H9 (cell line): ENCODE measurements at regions not wholly inside any gene's neighbourhood (a gene's known extent, or its start where the extent isn't known, plus 50 kb on each side); places are given as distances from the start of the nearest gene placed in this dataset.

Source experiments
- DNase-seq: peaks from one replicate; pipeline ENCODE4 v3.0.0-alpha.2; 2017
- H2AFZ ChIP-seq: one replicate; pipeline ENCODE4 v1.6.1; 2013; ENCODE audit warnings: mild to moderate bottlenecking, low read length, control low read depth, moderate library complexity
- H2AK5ac ChIP-seq: 2 replicates; pipeline ENCODE4 v1.6.1; 2013; ENCODE audit warnings: low read length, control low read depth, mixed read lengths; ENCODE audit not compliant: insufficient read length
- H2BK120ac ChIP-seq: one replicate; pipeline ENCODE4 v1.6.1; 2013; ENCODE audit warnings: low read depth, mild to moderate bottlenecking, low read length, control low read depth, inconsistent platforms; ENCODE audit not compliant: poor library complexity, severe bottlenecking
- H2BK12ac ChIP-seq: 2 replicates; pipeline ENCODE4 v1.6.1; 2013; ENCODE audit warnings: low read length, control low read depth, mixed read lengths, low read depth; ENCODE audit not compliant: insufficient read length
- H2BK15ac ChIP-seq: 2 replicates; pipeline ENCODE4 v1.6.1; 2013; ENCODE audit warnings: low read depth, low read length, control low read depth
- H2BK20ac ChIP-seq: one replicate; pipeline ENCODE4 v1.6.1; 2013; ENCODE audit warnings: low read depth, mild to moderate bottlenecking, low read length, control low read depth, inconsistent platforms; ENCODE audit not compliant: poor library complexity, severe bottlenecking
- H2BK5ac ChIP-seq: 2 replicates; pipeline ENCODE4 v1.6.1; 2013; ENCODE audit warnings: low read length, control low read depth, mixed read lengths; ENCODE audit not compliant: insufficient read length
- H3K14ac ChIP-seq: 2 replicates; pipeline ENCODE4 v1.6.1; 2013; ENCODE audit warnings: low read length, control low read depth; ENCODE audit not compliant: insufficient read depth
- H3K18ac ChIP-seq: 2 replicates; pipeline ENCODE4 v1.6.1; 2013; ENCODE audit warnings: low read depth, mild to moderate bottlenecking, mixed read lengths, low read length, control low read depth; ENCODE audit not compliant: insufficient read length
- H3K23ac ChIP-seq: 2 replicates; pipeline ENCODE4 v1.6.1; 2013; ENCODE audit warnings: low read length, control low read depth, mixed read lengths, low read depth; ENCODE audit not compliant: insufficient read length
- H3K23me2 ChIP-seq: 2 replicates; pipeline ENCODE4 v1.6.1; 2013; ENCODE audit warnings: low read depth, mild to moderate bottlenecking, mixed read lengths, low read length, control low read depth; ENCODE audit not compliant: insufficient read length, poor library complexity, severe bottlenecking
- H3K27ac ChIP-seq: 2 replicates; pipeline ENCODE4 v1.5.1; 2013; ENCODE audit warnings: low read length, control low read depth, mixed read lengths, low read depth; ENCODE audit not compliant: insufficient read length
- H3K27me3 ChIP-seq: 2 replicates; pipeline ENCODE4 v1.6.1; 2013; ENCODE audit warnings: low read length, control low read depth, inconsistent platforms; ENCODE audit not compliant: insufficient read depth
- H3K4ac ChIP-seq: 2 replicates; pipeline ENCODE4 v1.6.1; 2013; ENCODE audit warnings: low read depth, mild to moderate bottlenecking, control low read depth, inconsistent platforms, low read length, moderate library complexity
- H3K4me1 ChIP-seq: 2 replicates; pipeline ENCODE4 v1.6.1; 2013; ENCODE audit warnings: low read length, control low read depth, inconsistent platforms; ENCODE audit not compliant: insufficient read depth
- H3K4me2 ChIP-seq: 2 replicates; pipeline ENCODE4 v1.6.1; 2013; ENCODE audit warnings: low read length, control low read depth, mixed read lengths; ENCODE audit not compliant: insufficient read length, insufficient read depth
- H3K56ac ChIP-seq: 2 replicates; pipeline ENCODE4 v1.6.1; 2013; ENCODE audit warnings: low read depth, mild to moderate bottlenecking, mixed read lengths, low read length, control low read depth; ENCODE audit not compliant: insufficient read length
- H3K79me1 ChIP-seq: 2 replicates; pipeline ENCODE4 v1.6.1; 2013; ENCODE audit warnings: low read depth, mild to moderate bottlenecking, moderate library complexity, low read length, control low read depth, inconsistent platforms; ENCODE audit not compliant: insufficient read depth, poor library complexity, severe bottlenecking
- H3K79me2 ChIP-seq: 2 replicates; pipeline ENCODE4 v1.6.1; 2013; ENCODE audit warnings: low read length, control low read depth, inconsistent platforms; ENCODE audit not compliant: insufficient read depth
- H3K9ac ChIP-seq: 2 replicates; pipeline ENCODE4 v1.6.1; 2013; ENCODE audit warnings: low read length, control low read depth, mixed read lengths; ENCODE audit not compliant: insufficient read length; ENCODE audit errors: extremely low read depth
- H3K9me3 ChIP-seq: one replicate; pipeline ENCODE4 v1.6.1; 2013; ENCODE audit warnings: low read depth, low read length, inconsistent platforms; ENCODE audit not compliant: control insufficient read depth
- H3T11ph ChIP-seq: one replicate; pipeline ENCODE4 v1.6.1; 2013; ENCODE audit warnings: mild to moderate bottlenecking, low read length, control low read depth, inconsistent platforms
- H4K20me1 ChIP-seq: one replicate; pipeline ENCODE4 v1.6.1; 2013; ENCODE audit not compliant: control insufficient read depth, insufficient read length, insufficient read depth
- H4K5ac ChIP-seq: 2 replicates; pipeline ENCODE4 v1.6.1; 2013; ENCODE audit warnings: low read depth, mild to moderate bottlenecking, mixed read lengths, low read length, control low read depth; ENCODE audit not compliant: insufficient read length
- H4K8ac ChIP-seq: replicated peaks from 2 replicates; pipeline ENCODE4 v1.6.1; 2013; ENCODE audit warnings: low read length, control low read depth, mixed read lengths, low read depth; ENCODE audit not compliant: insufficient read length
- H4K91ac ChIP-seq: 2 replicates; pipeline ENCODE4 v1.6.1; 2013; ENCODE audit warnings: low read depth, mild to moderate bottlenecking, moderate library complexity, mixed read lengths, low read length, control low read depth; ENCODE audit not compliant: insufficient read length
- H3K27ac Mint-ChIP-seq, 3 experiments: 2 replicates in 2 of 3; 3 replicates in 1 of 3; pipeline ENCODE4 v1.8.0; 2020 to 2021; ENCODE audit warnings: mixed read lengths in 3 of 3, mild to moderate bottlenecking in 1 of 3, moderate library complexity in 1 of 3
- H3K27me3 Mint-ChIP-seq: 2 replicates; pipeline ENCODE4 v1.8.0; 2021; ENCODE audit warnings: low read depth, mild to moderate bottlenecking, moderate library complexity, mixed read lengths
- H3K36me3 Mint-ChIP-seq, 3 experiments: 2 replicates in 2 of 3; 3 replicates in 1 of 3; pipeline ENCODE4 v1.8.0; 2020 to 2021; ENCODE audit warnings: low read depth in 3 of 3, mixed read lengths in 3 of 3; ENCODE audit not compliant: insufficient read depth in 1 of 3
- H3K4me1 Mint-ChIP-seq, 2 experiments: 2 replicates each; pipeline ENCODE4 v1.8.0; 2020; ENCODE audit warnings: mixed read lengths in 2 of 2
- H3K4me3 Mint-ChIP-seq, 2 experiments: 2 replicates in 1 of 2; 3 replicates in 1 of 2; pipeline ENCODE4 v1.8.0; 2020 to 2021; ENCODE audit warnings: mild to moderate bottlenecking in 2 of 2, mixed read lengths in 2 of 2, moderate library complexity in 1 of 2
- H3K9me3 Mint-ChIP-seq, 2 experiments: 2 replicates in 1 of 2; 3 replicates in 1 of 2; pipeline ENCODE4 v1.8.0; 2020; ENCODE audit warnings: mild to moderate bottlenecking in 2 of 2, mixed read lengths in 2 of 2, moderate library complexity in 1 of 2
- CTCF ChIP-seq: fragments of 200-600 bp; sonication (generic); conservative IDR thresholded peaks from 3 replicates; pipeline ENCODE4 v1.8.0; 2021; ENCODE audit warnings: antibody characterized with exemption, mild to moderate bottlenecking
- WGBS: extraction: QIAGEN DNeasy Blood & Tissue Kit; methylation state at CpG from one replicate; pipeline ENCODE4 v1.1.7; 2013; ENCODE audit warnings: missing lambda C conversion rate, low lambda C conversion rate, mixed read lengths; ENCODE audit not compliant: insufficient read length; ENCODE audit errors: extremely low coverage; 5-methylcytosine and 5-hydroxymethylcytosine counted together

- H3K4me1 Mint-ChIP-seq = no peaks in the 10 kb centered on the region
- no peak overlapping the region for H3K56ac ChIP-seq
- no peak overlapping the region for H3K18ac ChIP-seq
- H2AK5ac ChIP-seq = no peak overlapping the region
- H3K27me3 ChIP-seq = no peaks in the 10 kb centered on the region
- H3K27ac ChIP-seq = no peak overlapping the region
- peaks cover 0 to 1% (median 0%) of the 10 kb centered on the region in 3 experiments; a peak in 1 of 7 replicates for H3K36me3 Mint-ChIP-seq
- no peak overlapping the region for H2BK20ac ChIP-seq
- H4K5ac ChIP-seq = no peak overlapping the region
- TF ChIP-seq CTCF = peak; percentile 94
- no peak overlapping the region for H2BK12ac ChIP-seq
- H3K9me3 Mint-ChIP-seq = peaks cover 0 to 3% of the 10 kb centered on the region in 2 experiments; a peak in 2 of 5 replicates
- no peak overlapping the region for H2AFZ ChIP-seq
- no peaks in the 10 kb centered on the region for H3K79me2 ChIP-seq
- H3K4me2 ChIP-seq = no peak overlapping the region
- no peak overlapping the region for H2BK120ac ChIP-seq
- no peaks in the 10 kb centered on the region for H3K79me1 ChIP-seq
- no peaks in the 10 kb centered on the region for H4K20me1 ChIP-seq
- no peak overlapping the region for H3K4me3 Mint-ChIP-seq
- no CpG with 5 or more reads among the region's 6 CpGs for WGBS
- H3K9ac ChIP-seq = no peak overlapping the region
- H3K9me3 ChIP-seq = peaks cover 4% of the 10 kb centered on the region
- H3K14ac ChIP-seq = no peak overlapping the region
- no peak overlapping the region for H3K23ac ChIP-seq
- H4K91ac ChIP-seq = no peak overlapping the region
- no peaks in the 10 kb centered on the region for H3K27me3 Mint-ChIP-seq
- no peaks in the 10 kb centered on the region for H3K4me1 ChIP-seq
- no peak overlapping the region for H3K4ac ChIP-seq
- no peak overlapping the region for H3K27ac Mint-ChIP-seq
- H2BK5ac ChIP-seq = no peak overlapping the region
- H2BK15ac ChIP-seq = no peak overlapping the region
- no peak overlapping the region for H3T11ph ChIP-seq
- DNase-seq = no peak
- H4K8ac ChIP-seq = no peak overlapping the region
- no peaks in the 10 kb centered on the region for H3K23me2 ChIP-seq
Observed at GRCh38 chr4:169810325-169811323, 52.9 kb upstream of the HPF1 start.
